GM18511 (cell line): ENCODE measurements at regions not wholly inside any gene's neighbourhood (a gene's known extent, or its start where the extent isn't known, plus 50 kb on each side); places are given as distances from the start of the nearest gene placed in this dataset.

Experiments used
- ATAC-seq: cut with Tn5 transposase; IDR thresholded peaks from one replicate; pipeline ENCODE4 v1.9.1; 2021; ENCODE audit warnings: mild to moderate bottlenecking, moderate library complexity; ENCODE audit not compliant: unreplicated experiment

DNA sequence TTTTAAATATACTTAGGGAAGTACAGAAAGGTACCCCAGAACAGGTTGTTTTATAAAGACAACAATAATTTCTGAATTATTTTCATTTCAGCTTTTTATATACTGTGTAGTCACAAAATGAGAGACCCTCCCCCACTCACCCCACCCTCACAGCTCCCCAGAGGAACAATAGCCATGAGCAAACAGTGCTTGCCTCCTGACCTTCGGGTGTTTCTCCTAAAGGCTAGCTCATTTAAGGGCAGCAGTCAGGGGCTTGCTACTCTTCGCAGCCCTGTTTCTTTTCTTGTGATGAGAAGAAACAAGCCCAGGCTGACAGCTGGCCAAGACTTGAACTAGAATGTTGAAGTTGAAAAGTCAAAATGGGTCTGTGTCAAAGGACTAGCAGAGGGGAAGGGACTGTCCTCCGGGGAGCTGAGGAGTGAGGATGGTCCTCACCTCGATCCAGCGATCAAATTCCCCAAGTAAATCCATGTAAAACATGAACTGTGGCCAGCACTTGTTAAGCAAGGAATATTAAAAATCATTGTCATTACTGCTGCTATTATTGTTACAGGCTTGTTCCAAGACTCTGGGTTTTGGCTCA lies 133.8 kb upstream of the ARHGAP5 start:
- no peak for ATAC-seq

GRCh38 chr14:31943861-31944255 lies 133.2 kb upstream of the ARHGAP5 start:
- no peak for ATAC-seq

GRCh38 chr14:31944256-31945073 lies 132.6 kb upstream of the ARHGAP5 start:
- ATAC-seq, result peak; percentile 15

DNA sequence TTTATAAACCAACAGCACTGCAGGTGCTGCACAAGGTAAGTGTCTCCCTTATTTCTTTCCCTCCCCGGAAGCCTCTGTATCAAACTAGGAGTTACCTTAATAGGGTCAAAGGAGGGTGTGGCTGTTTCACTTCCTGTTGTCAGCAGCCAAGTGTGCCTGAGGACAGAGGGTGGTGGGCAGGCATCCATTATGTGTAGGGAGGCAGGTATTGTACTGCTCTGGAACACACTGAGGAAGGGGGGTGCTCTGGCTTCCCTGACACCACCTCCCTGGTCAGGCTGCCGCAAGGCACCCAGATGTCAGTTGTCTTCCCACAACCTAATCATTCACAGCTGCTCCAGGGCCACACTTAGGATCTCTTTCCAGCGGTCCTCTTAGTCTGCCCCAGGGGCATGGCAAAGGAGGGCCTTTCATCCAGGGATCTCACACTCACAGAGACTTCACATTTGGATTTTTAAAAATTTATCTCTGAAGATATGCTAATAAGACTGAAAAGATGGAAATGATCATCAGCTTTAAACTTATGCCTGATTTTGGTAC lies 132.0 kb upstream of the ARHGAP5 start:
- ATAC-seq, result peak; percentile 89

- ATAC-seq, result no peak
These were observed 131.4 kb upstream of the ARHGAP5 start for GRCh38 chr14:31945701-31946100.

- ATAC-seq, result no peak
These were observed 130.0 kb upstream of the ARHGAP5 start for GRCh38 chr14:31947076-31947475.

GRCh38 chr14:31947680-31948595 lies 129.2 kb upstream of the ARHGAP5 start:
- no peak for ATAC-seq

GRCh38 chr14:31949709-31950108 lies 127.4 kb upstream of the ARHGAP5 start:
- no peak for ATAC-seq

DNA sequence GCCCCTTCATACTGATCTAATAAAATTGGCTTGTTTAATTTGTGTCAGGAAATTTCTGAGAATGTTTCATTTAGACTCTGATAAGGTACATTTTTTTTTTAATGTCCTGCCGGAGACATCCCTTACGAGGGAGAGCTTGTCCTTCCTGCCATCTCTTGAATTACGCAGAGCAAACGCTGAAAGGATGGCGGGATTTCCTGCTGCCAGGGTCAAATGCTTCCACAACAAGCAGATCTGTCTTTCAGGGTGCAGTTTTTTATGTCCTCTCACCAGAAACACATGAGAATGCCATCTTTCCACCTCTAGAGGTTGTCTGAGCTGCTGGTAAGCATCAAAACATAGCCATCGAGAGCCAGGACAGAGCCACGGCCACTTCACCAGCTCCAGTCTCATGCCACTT lies 126.8 kb upstream of the ARHGAP5 start:
- no peak for ATAC-seq

DNA sequence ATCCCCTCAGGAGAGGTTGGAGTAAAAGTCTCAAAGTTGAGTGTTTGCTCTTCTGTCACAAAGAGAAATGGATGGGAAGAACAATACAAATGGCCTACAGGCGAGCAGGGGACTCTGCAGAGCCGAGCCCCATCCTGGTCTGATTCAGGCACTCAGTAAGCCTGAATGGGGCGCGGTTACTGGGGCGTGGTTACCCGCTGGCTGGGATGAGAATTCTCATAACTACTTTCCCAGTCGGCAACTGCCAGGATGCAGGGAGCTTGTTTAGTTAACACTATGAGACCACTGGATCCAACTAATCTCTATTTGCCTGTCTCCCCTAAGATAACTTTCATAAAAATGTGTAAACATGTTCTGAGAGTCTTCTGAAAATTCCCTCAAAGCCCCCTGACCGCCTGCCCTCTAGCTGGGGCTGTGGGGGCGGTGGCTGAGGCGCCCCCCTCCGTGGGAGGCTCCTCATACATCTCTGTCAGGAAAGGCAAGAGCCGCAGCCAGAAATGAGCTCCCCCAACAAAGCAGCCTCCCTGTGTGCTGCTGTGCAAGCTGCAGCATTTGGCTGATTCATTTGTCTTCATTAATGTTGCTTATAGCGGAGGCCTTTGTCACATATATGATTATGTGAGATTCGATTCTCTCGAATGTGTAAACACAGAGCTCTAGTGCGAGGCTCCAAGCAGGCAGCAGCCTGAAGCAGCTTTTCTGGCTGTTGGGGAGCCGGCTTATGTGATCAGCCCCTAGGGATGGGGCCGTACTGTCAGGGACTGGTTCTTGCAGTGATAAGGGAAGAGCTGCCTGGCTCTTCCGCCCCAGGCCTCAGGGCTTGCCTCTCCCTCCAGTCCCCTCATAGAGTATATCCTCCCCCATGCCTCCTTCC lies 126.1 kb upstream of the ARHGAP5 start:
- ATAC-seq, result no peak

- no peak for ATAC-seq
These were observed 125.5 kb upstream of the ARHGAP5 start for GRCh38 chr14:31951638-31951964.

GRCh38 chr14:31952573-31952972 lies 124.5 kb upstream of the ARHGAP5 start:
- ATAC-seq, result no peak

- no peak for ATAC-seq
These were observed 123.9 kb upstream of the ARHGAP5 start for GRCh38 chr14:31953210-31953609.

DNA sequence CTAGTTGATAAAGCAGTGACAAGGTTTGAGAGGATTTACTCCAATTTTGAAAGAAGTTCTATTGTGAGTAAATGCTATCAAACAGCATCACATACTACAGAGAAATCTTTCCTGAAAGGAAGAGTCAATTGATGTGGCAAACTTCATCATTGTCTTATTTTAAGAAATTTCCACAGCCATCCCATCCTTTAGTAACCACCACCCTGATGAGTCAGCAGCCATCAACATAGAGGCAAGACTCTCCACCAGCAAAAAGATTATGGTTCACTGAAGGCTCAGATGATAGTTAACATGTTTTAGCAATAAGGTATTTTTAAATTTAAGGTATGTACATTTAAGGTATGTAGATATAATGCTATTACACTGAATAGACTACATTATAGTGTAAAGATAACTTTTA lies 122.1 kb upstream of the ARHGAP5 start:
- no peak for ATAC-seq

DNA sequence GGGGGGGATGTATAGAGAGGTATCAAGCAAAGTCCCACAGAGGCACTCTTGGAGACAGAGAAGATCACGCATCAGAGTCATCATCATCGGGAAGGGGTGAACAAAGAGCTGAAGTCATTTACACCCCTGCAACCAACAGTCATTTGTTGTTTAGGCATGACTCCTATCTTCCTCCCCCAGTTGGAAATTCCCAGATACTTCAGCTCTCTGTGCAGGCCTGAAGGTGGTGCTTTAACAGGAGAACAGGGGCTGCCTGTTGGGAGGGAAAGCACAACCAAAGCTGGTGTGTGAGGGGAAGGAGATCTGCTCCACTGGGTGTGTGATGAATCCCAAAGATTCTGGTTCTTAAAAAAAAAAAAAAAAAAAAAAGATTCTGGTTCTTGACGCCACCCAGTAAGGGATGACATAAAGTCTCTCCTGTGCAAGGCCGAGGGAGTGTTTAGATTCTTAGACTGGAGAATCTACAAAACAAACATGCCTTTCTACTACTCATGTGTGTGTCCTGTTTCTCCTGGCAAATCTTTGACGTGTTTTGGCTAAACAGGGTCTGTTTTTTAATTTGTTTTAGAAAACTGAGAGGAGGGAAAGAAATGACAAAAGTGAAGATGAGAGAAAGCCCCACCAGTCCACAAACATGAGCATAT lies 121.0 kb upstream of the ARHGAP5 start:
- no peak for ATAC-seq

DNA sequence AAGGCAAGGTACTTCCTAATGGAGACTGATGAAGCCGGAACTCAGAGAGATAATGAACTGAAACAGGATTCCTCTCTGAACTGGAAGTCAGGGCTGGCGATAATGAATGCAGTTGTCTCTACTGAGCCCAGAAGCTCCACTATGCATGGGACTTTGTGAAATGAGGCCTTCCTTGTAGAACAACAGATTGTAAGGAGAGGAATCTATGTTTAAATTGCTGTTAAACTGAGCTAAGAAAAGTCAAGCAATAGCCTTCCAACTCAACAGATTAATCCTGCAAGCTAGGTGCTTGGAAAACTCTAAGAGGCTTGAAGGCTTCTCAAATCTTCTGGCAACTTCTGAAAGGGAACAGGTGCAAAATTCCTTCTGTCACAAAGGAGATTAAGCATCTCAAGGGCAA lies 119.5 kb upstream of the ARHGAP5 start:
- no peak for ATAC-seq

GRCh38 chr14:31960039-31960438 lies 117.1 kb upstream of the ARHGAP5 start:
- no peak for ATAC-seq

DNA sequence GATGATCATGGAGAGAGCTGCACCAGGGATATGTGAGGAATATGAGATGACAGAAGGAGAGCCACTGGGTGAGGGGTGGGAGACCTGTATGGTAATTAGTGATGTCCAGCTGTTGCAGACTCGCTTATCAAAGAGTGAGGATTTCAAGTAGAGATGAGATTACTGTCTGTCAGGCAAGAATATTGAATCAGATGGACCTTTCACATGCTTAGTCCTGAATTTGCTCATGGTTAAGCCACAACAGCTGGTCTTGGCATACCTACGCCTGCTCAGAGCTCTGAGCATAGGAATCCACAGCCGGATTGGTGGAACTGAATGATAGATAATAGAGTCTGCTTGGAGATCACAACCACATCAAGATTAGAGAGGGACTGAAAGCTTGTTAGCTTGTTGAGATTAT lies 115.2 kb upstream of the ARHGAP5 start:
- ATAC-seq, result no peak

DNA sequence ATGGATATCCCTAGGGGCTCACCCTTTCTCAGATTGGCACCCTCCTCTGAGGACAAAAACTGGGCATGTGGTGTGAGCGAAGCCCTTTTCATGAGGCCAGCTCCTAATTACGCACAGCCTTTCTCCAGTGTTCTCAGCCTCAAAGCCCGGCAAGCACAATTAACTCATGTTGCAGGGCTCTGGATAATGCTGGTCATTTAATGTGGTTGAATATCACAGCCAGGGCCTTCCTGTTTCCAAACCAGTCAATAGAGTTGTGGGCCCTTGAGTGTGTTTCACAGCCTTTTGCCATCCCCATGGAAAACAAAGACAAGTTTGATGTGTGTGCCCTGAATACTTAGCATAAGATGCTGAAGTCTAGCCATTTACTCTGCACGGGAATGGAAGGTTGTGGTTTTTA lies 114.2 kb upstream of the ARHGAP5 start:
- no peak for ATAC-seq

DNA sequence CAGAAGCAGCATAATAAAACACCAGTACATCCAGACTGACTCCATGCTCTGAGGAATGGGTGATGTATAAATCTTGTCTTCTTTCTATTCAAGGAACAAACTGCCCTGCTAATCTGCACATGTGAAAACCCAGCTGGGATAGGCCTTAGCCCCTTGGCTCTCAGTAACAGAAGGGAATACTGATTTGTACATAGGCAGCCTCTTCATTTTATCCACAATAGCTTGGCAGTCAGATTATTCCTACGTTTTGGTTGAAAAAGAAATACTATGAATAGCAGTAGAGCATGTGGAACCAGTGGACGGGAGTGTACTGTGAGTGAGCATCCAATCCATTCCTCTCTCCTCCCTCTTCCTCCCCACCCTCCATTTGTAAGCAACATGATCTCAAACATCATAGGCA lies 113.5 kb upstream of the ARHGAP5 start:
- no peak for ATAC-seq
